ENCODE measurements at regions not wholly inside any gene's neighbourhood (a gene's known extent, or its start where the extent isn't known, plus 50 kb on each side); places are given as distances from the start of the nearest gene placed in this dataset.

GRCh38 chr5:135662683-135663082, 83.9 kb upstream of the CXCL14 start:
- TF ChIP-seq CTCF (IDR thresholded peaks at IDR 0.05) = no peak

GRCh38 chr5:135662061-135662481, 83.3 kb upstream of the CXCL14 start:
- no peak overlapping the region for H3K27ac Mint-ChIP-seq
- no peaks in the 10 kb centered on the region for H3K4me1 Mint-ChIP-seq (ENCODE audit: low read depth)
- H3K36me3 ChIP-seq (ENCODE audit: insufficient read depth, low read length) = no peaks in the 10 kb centered on the region
- peaks cover 8 to 9% of the 10 kb centered on the region in 2 experiments for H3K9me3 ChIP-seq (ENCODE audit: control insufficient read depth in 1 of 2, insufficient read depth in 1 of 2, low read length in 2 of 2)
- no peaks in the 10 kb centered on the region for H3K4me1 ChIP-seq (ENCODE audit: insufficient read depth, low read length)
- no peaks in the 10 kb centered on the region for H3K36me3 Mint-ChIP-seq (ENCODE audit: low read depth)
- H3K27me3 Mint-ChIP-seq = peaks cover 34% of the 10 kb centered on the region
- peaks cover 5 to 11% of the 10 kb centered on the region in 2 experiments for H3K27me3 ChIP-seq (ENCODE audit: control insufficient read depth in 1 of 2, insufficient read depth in 2 of 2, low read length in 2 of 2)
- POLR2A ChIA-PET = interaction anchor here (0.6 kb wide), 1 partner anchor 1878 kb away, joined by 3 read pairs; no protein-coding TSS in a partner anchor
- CTCF ChIA-PET = interaction anchor here (0.6 kb wide), 1 partner anchor 10 kb away, joined by 3 read pairs; no protein-coding TSS in a partner anchor
- TF ChIP-seq CTCF (IDR thresholded peaks at IDR 0.05) = no peak
- H3K4me3 Mint-ChIP-seq = no peak overlapping the region
- ATAC-seq (ENCODE audit: poor library complexity) = no peak
- DNase-seq = no peak
- H3K4me3 ChIP-seq (ENCODE audit: low read length) = no peak overlapping the region
- H3K27ac ChIP-seq (ENCODE audit: low read depth in 1 of 2, low read length in 2 of 2) = no peak overlapping the region
- H3K9me3 Mint-ChIP-seq = peaks cover 10% of the 10 kb centered on the region
- intact Hi-C loops (cut with DNase I, micrococcal nuclease) = no loop called here

More at GRCh38 chr5:135662683-135663082, 83.9 kb upstream of the CXCL14 start:
- peaks cover 8 to 9% of the 10 kb centered on the region in 2 experiments for H3K9me3 ChIP-seq (ENCODE audit: control insufficient read depth in 1 of 2, insufficient read depth in 1 of 2, low read length in 2 of 2)
- DNase-seq = no peak
- Mint-ChIP-seq H3K4me3 (no peak overlapping the region), H3K4me1 (ENCODE audit: low read depth) (no peaks in the 10 kb centered on the region), H3K27ac (no peak overlapping the region), H3K36me3 (ENCODE audit: low read depth) (no peaks in the 10 kb centered on the region), H3K27me3 (peaks cover 36% of the 10 kb centered on the region), H3K9me3 (peaks cover 10% of the 10 kb centered on the region)
- peaks cover 5 to 11% of the 10 kb centered on the region in 2 experiments for H3K27me3 ChIP-seq (ENCODE audit: control insufficient read depth in 1 of 2, insufficient read depth in 2 of 2, low read length in 2 of 2)
- H3K36me3 ChIP-seq (ENCODE audit: insufficient read depth, low read length) = no peaks in the 10 kb centered on the region
- H3K4me1 ChIP-seq (ENCODE audit: insufficient read depth, low read length) = no peaks in the 10 kb centered on the region
- ChIA-PET CTCF (no interaction called here), POLR2A (no interaction called here)
- ATAC-seq (ENCODE audit: poor library complexity) = no peak
- H3K27ac ChIP-seq (ENCODE audit: low read depth in 1 of 2, low read length in 2 of 2) = no peak overlapping the region
- intact Hi-C loops (cut with DNase I, micrococcal nuclease) = no loop called here
- no peak overlapping the region for H3K4me3 ChIP-seq (ENCODE audit: low read length)

- H3K27ac ChIP-seq (ENCODE audit: low read depth in 1 of 2, low read length in 2 of 2) = no peak overlapping the region
- no peak for DNase-seq
Measured at GRCh38 chr5:135660826-135661575, 82.2 kb upstream of the CXCL14 start.

More at GRCh38 chr5:135660826-135661575, 82.2 kb upstream of the CXCL14 start:
- no peaks in the 10 kb centered on the region for H3K4me1 Mint-ChIP-seq (ENCODE audit: low read depth)
- no peak overlapping the region for H3K4me3 ChIP-seq (ENCODE audit: low read length)
- no peaks in the 10 kb centered on the region for H3K36me3 ChIP-seq (ENCODE audit: insufficient read depth, low read length)
- no peak for TF ChIP-seq CTCF (IDR thresholded peaks at IDR 0.05)
- H3K27me3 Mint-ChIP-seq = peaks cover 25% of the 10 kb centered on the region
- no peak overlapping the region for H3K4me3 Mint-ChIP-seq
- no peaks in the 10 kb centered on the region for H3K36me3 Mint-ChIP-seq (ENCODE audit: low read depth)
- H3K9me3 Mint-ChIP-seq = peaks cover 13% of the 10 kb centered on the region
- POLR2A ChIA-PET = interaction anchor here (0.6 kb wide), 1 partner anchor 1877 kb away, joined by 3 read pairs; no protein-coding TSS in a partner anchor
- no peak for ATAC-seq (ENCODE audit: poor library complexity)
- intact Hi-C loops (cut with DNase I, micrococcal nuclease) = no loop called here
- CTCF ChIA-PET = interaction anchor here (0.6 kb wide), 1 partner anchor 11 kb away, joined by 3 read pairs; no protein-coding TSS in a partner anchor
- no peaks in the 10 kb centered on the region for H3K4me1 ChIP-seq (ENCODE audit: insufficient read depth, low read length)
- H3K27me3 ChIP-seq (ENCODE audit: control insufficient read depth in 1 of 2, insufficient read depth in 2 of 2, low read length in 2 of 2) = peaks cover 3 to 10% of the 10 kb centered on the region in 2 experiments
- no peak overlapping the region for H3K27ac Mint-ChIP-seq
- H3K9me3 ChIP-seq (ENCODE audit: control insufficient read depth in 1 of 2, insufficient read depth in 1 of 2, low read length in 2 of 2) = peaks cover 8 to 9% of the 10 kb centered on the region in 2 experiments

All from CD4-positive, alpha-beta T cell (primary cell).